Hematopoietic multipotent progenitor cell (in vitro differentiated cells): ENCODE measurements at regions not wholly inside any gene's neighbourhood (a gene's known extent, or its start where the extent isn't known, plus 50 kb on each side); places are given as distances from the start of the nearest gene placed in this dataset.
"Not testable (repeated sequence)": the region's sequence is repeated elsewhere in the genome, so short reads cannot be mapped to it uniquely, and the experiment has no call there.

Experiments used
- DNase-seq, 3 donors: peaks; one replicate each; pipeline ENCODE4 v3.0.0-alpha.2; 2011 to 2015; ENCODE audit warnings: low read depth in 2 of 3, low spot score in 2 of 3

DNA sequence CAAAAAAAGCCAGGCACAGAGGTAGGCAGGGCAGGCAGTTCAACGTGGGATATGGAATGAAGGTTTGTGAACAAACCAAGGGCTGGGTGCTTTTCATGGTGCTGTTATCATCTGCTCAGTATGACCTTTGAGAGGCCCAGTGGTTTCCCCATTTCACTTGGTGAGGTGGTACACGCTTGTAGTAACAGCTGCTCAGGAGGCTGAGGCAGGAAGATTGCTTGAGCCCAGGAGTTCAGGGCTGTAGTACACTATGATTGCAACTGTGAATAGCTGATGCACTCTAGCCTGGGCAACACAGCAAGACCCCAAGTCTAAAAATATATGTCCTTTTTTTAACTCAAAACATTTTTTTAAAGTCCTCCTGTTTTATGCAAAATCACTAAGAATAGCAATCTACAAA is 174.8 kb downstream of the ENC1 start:
- no peak for DNase-seq

DNA sequence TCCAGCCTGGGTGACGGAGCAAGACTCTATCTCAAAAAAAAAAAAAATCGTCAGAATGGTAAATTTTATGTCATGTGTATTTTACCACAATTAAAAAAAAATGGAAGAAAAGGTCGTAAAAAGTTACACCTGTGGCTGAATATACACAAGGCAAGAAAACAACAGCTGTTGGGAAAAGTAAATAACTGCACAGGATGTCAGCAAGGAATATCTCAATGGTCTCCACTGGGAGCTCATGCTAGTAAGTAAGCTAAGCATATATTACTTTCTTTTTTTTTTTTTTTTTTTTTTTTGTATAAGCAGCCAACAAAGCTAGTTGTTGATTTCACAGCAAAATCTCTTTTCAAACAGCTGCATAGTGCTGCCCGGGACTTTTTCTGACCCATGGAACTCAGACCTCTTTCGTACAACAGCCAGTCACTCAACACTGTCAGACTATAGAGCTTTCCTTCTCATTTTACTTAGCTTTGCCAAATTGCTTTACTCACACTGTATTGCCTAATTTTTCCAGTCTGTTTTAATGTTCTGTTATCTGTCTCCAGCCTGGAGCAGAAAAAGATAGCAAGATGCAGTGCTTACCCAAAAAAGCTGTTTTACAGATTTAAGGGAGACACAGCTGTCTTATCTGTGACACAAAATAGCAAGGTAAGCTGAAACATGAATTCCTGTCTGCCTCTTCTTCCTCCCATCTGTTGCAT is 175.9 kb downstream of the ENC1 start:
- DNase-seq = no peak

DNA sequence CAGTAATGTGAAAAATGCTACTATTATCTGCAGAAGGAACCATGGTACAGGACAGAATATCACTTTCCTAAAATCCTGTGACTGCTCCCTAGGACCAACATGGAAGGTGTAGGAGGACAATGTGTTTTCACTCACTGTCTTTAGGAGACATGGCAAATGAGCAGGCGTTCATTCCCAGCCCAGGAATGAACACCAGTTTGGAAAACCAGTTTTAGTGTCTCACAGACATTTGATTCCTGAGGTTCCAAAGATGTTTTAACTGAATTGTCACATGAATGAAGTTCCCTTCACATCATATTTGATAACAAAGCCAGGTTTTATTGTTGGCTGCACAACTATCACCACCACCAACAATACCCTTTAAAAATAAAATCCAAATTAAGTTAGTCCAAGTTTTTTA is 178.2 kb downstream of the ENC1 start:
- no peak for DNase-seq

DNA sequence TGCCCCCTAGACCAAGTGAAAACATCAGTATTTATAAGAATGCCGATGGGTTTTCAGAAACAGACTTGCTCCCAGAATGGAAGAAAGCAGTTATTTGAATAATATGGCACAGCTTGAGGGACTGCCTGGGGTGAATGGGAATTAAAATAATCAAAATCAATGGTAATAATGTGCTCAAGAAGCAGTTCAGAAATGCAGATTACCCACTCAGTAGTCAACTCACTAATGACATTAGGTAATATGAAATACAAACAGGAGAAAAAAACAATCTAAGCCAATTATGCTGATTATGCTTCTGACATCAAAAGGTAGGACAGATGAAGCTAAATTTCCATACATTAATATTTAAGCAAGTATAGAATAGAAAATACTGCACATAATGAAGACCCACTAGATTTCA is 179.3 kb downstream of the ENC1 start:
- DNase-seq = no peak

- DNase-seq = no peak
Measured at GRCh38 chr5:74460694-74461093, 179.8 kb downstream of the ENC1 start.

DNA sequence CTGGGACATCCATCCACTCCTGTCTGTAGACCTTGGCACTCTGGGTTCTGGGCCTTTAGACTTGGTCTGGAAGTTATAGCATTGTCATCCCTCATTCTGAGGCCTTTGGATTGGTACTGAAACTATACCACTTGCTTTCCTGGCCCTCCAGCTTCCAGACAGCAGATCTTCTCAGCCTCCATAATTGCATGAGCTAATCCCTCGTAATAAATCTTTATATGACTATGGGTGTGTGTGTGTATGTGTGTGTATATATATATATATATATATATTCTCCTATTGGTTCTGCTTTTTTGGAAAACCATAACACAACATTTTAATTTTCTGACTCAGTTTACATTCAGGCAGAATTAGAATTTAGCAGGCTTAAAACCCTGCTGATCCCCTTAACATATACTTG is 180.5 kb downstream of the ENC1 start:
- DNase-seq = no peak

DNA sequence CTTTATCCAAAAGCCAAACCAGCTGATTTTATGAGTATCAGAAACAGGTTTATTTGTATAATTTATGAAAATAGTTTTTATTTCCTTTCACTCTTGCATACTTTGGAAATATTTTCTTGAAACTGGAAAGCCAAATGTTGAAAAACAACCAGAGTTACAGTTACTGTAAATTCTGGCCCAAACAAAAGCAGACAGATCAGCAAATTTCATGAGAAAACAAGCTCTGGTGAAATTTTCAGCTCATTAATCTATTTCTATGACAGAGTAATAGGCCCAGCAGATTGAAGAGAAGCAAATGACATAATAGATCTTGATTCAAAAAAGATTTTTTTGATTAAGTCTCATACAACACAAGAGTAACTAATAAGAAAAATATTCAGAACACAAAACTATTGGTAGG is 182.7 kb downstream of the ENC1 start:
- no peak for DNase-seq

- DNase-seq = no peak
Measured at GRCh38 chr5:74454263-74455030, 186.1 kb downstream of the ENC1 start.

DNA sequence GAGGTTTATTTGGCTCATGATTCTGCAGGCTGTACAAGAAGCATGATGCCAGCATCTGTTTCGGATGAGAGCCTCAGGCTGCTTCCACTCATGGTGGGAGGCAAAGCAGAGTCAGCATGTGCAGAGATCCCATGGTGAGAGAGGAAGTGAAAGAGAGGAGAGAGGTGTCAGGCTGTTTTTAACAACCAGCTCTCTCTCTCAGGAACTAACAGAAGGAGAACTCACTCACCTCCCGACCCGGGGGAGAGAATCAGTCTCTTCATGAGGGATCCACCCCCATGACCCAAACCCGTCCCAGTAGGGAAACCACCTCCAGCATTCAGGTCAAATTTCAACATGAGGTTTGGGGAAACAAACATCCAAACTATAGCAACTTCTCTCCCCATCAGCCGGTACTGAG is 187.7 kb downstream of the ENC1 start:
- no peak for DNase-seq

GRCh38 chr5:74450095-74450494 is 190.4 kb downstream of the ENC1 start:
- DNase-seq = no peak

DNA sequence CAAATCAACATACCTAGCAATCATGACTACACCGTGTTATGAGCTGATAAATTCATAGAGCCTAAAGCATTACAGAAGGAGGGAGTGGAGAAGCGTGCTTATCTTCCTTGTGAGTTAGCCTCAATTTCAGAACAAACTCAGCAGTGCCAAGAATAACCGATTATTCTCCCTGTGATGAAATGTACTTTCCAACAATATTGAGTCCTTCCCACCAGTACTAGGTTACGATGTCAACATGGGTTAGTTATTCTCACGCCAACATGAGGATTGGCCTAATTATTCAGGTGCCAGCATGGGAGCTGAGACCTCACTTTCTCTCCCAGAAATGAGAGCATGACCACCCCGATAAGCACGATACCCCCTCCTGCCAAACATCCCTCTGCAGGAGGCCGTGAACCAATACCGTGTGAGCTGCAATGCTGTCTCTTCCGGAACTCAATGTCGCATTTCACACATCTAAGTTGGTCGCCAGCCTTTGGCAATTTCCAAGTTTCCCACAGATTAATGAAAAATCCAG is 193.7 kb downstream of the ENC1 start:
- DNase-seq = no peak

DNA sequence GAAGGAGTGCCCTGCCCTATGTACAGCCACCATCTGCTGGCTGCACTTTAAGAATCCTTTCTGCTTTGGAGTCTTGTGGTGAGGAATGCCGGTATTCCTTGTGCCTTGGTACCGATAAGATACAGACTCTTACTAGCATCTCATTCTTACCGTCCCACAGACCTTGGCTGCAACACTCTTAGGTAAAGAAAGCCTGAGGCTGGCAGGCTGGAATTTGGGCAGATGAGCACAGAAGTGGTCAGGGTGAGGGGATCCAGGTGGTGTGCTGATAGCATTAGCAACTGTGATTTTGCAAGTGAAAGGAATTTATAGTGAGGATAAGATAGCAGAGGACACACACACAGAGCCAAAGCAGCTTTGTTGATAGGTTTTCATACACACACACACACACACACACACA is 198.1 kb downstream of the ENC1 start:
- no peak for DNase-seq

GRCh38 chr5:74441616-74442015 is 198.9 kb downstream of the ENC1 start:
- DNase-seq = no peak

DNA sequence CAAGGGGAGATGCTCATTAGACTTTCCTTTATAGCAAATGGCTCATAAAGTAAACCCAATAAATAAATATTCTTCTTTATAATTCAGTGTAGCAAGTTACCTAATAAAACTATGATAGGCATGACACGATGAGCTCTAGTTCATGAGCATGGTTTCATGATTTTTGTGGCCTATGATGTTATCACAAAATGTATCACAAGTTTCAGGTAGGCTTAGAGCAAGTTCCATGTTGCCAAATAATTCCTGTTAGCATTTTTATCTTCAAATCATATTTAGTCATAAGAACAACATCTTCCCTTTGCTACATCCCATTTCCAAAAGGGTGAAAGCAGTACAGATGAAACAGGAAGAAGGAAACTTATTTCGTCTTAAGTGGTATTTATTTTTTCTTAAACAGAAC is 200.2 kb downstream of the ENC1 start:
- no peak for DNase-seq

DNA sequence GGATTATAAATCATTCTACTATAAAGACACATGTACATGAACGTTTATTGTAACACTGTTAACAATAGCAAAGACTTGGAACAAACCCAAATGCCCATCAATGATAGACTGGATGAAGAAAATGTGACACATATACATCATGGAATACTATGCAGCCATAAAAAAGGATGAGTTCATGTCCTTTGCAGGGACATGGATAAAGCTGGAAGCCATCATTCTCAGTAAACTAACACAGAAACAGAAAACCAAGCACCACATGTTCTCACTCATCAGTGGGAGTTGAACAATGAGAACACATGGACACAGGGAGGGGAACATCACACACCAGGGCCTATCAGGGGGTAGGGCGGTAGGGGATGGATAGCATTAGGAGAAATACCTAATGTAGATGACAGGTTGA is 202.7 kb downstream of the ENC1 start:
- not testable (repeated sequence) for DNase-seq

GRCh38 chr5:74433896-74434829 is 206.4 kb downstream of the ENC1 start:
- DNase-seq = peak in 2 of 3 donors; percentile 33 to 56

GRCh38 chr5:74433255-74433895 is 207.2 kb downstream of the ENC1 start:
- peak in 2 of 3 donors; percentile 54 to 70 for DNase-seq

DNA sequence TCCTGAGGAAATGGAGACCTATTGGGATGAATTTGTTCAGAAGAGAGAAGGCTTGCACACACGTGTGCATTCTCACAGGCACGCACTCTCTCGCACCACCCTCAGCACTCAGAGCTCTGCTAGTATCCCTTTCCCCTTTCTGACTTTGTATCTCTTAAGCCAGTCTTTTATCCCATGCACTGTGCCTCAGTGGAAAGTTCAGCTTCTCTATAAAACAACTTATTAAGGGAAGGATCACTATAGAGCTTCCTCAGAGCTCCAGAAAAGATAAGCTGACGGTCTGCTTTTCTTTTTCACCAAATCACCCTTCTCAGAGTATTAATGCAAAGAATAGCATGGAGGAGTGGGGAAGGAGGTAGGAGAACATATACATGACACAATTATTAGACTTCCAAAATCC is 207.8 kb downstream of the ENC1 start:
- DNase-seq = no peak

GRCh38 chr5:74432216-74432615 is 208.3 kb downstream of the ENC1 start:
- peak in 1 of 3 donors; percentile 42 for DNase-seq

- DNase-seq = no peak
Measured at GRCh38 chr5:74431290-74431669, 209.2 kb downstream of the ENC1 start.
